ENCODE measurements at regions not wholly inside any gene's neighbourhood (a gene's known extent, or its start where the extent isn't known, plus 50 kb on each side); places are given as distances from the start of the nearest gene placed in this dataset.

GRCh38 chr1:173295995-173296394 is 88.9 kb upstream of the TNFSF4 start:
- TF ChIP-seq CBX5 (IDR thresholded peaks at IDR 0.05; ENCODE audit: low read depth, low read length), result no peak
- no peak for TF ChIP-seq POLR2A (IDR thresholded peaks at IDR 0.05; ENCODE audit: control extremely low read depth in 1 of 2, low read depth in 2 of 2, low read length in 2 of 2)
- TF ChIP-seq, protein P1, sequence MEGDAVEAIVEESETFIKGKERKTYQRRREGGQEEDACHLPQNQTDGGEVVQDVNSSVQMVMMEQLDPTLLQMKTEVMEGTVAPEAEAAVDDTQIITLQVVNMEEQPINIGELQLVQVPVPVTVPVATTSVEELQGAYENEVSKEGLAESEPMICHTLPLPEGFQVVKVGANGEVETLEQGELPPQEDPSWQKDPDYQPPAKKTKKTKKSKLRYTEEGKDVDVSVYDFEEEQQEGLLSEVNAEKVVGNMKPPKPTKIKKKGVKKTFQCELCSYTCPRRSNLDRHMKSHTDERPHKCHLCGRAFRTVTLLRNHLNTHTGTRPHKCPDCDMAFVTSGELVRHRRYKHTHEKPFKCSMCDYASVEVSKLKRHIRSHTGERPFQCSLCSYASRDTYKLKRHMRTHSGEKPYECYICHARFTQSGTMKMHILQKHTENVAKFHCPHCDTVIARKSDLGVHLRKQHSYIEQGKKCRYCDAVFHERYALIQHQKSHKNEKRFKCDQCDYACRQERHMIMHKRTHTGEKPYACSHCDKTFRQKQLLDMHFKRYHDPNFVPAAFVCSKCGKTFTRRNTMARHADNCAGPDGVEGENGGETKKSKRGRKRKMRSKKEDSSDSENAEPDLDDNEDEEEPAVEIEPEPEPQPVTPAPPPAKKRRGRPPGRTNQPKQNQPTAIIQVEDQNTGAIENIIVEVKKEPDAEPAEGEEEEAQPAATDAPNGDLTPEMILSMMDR (IDR thresholded peaks at IDR 0.05; ENCODE audit: control extremely low read depth in 1 of 3, insufficient read depth in 1 of 3, low read depth in 1 of 3, low read length in 3 of 3), result no peak
- TF ChIP-seq POLR2AphosphoS5 (IDR thresholded peaks at IDR 0.05; ENCODE audit: low read depth, low read length), result no peak
- TF ChIP-seq TAF7 (optimal IDR thresholded peaks at IDR 0.05; ENCODE audit: borderline replicate concordance, low read depth, low read length), result no peak
- TF ChIP-seq TAF1 (IDR thresholded peaks at IDR 0.05; ENCODE audit: low read depth, low read length), result no peak
- TF ChIP-seq SP4 (IDR thresholded peaks at IDR 0.05; ENCODE audit: low read length), result no peak
- TF ChIP-seq TEAD4 (IDR thresholded peaks at IDR 0.05; ENCODE audit: low read depth, low read length), result no peak
- TF ChIP-seq, protein P2, sequence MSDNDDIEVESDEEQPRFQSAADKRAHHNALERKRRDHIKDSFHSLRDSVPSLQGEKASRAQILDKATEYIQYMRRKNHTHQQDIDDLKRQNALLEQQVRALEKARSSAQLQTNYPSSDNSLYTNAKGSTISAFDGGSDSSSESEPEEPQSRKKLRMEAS (IDR thresholded peaks at IDR 0.05), result no peak
- no peak for TF ChIP-seq KDM1A (IDR thresholded peaks at IDR 0.05; ENCODE audit: borderline replicate concordance, low read length)

Measured in H1 (cell line).